ENCODE measurements at regions not wholly inside any gene's neighbourhood (a gene's known extent, or its start where the extent isn't known, plus 50 kb on each side); places are given as distances from the start of the nearest gene placed in this dataset.

- Histone ChIP-seq H3K4me1 (ENCODE audit: control insufficient read depth, insufficient read depth, low read length) (no peaks in the 10 kb centered on the region), H3K9me3 (replicated peaks; ENCODE audit: control insufficient read depth, insufficient read depth, low read length) (no peaks in the 10 kb centered on the region), H3K4me2 (ENCODE audit: control insufficient read depth, insufficient read depth) (no peak overlapping the region), H2AFZ (ENCODE audit: control insufficient read depth, low read depth, low read length) (no peak overlapping the region), H3K36me3 (ENCODE audit: control insufficient read depth in 2 of 2, insufficient read depth in 2 of 2, low read length in 1 of 2) (no peaks in the 10 kb centered on the region), H3K27me3 (replicated peaks in 1 of 2; ENCODE audit: control insufficient read depth in 2 of 2, insufficient read depth in 2 of 2, low read length in 1 of 2) (no peaks in the 10 kb centered on the region), H3K27ac (ENCODE audit: control insufficient read depth, insufficient read depth) (no peak overlapping the region), H3K79me2 (ENCODE audit: control insufficient read depth, insufficient read depth, low read length) (no peaks in the 10 kb centered on the region), H3K9ac (ENCODE audit: control insufficient read depth, insufficient read depth, low read length) (no peak overlapping the region), H4K20me1 (ENCODE audit: control insufficient read depth, insufficient read depth) (no peaks in the 10 kb centered on the region), H3K4me3 (no peak overlapping the region)
- ChIA-PET CTCF (interaction anchor here (0.9 to 2.8 kb wide), 13 partner anchors 9 to 792 kb away, joined by 3 to 13 read pairs (median 3); no protein-coding TSS in a partner anchor), SMC1A (ENCODE audit: uncharacterized antibody, unreplicated experiment) (interaction anchor here (0.8 to 1.7 kb wide), 6 partner anchors 8 to 793 kb away, joined by 3 to 5 read pairs (median 3); partner anchors contain the start of gene GJA1), POLR2A (no interaction called here), RAD21 (ENCODE audit: unreplicated experiment) (interaction anchor here (0.6 to 1.1 kb wide), 4 partner anchors 9 to 532 kb away, joined by 3 to 4 read pairs (median 3); no protein-coding TSS in a partner anchor)
- BruUV-seq (replicated peaks) = no TSS peak
- DNase-seq (ENCODE audit: low read depth, low spot score) (no peak), ATAC-seq (peak; percentile 97), FAIRE-seq (peak; percentile 78)
- 9% methylated on average over 5 of the region's 5 CpGs for WGBS (ENCODE audit: insufficient coverage, insufficient replicate concordance, low lambda C conversion rate, missing lambda C conversion rate)
- TF ChIP-seq HDAC2 (IDR thresholded peaks at IDR 0.05) (no peak), USF1 (IDR thresholded peaks at IDR 0.05; ENCODE audit: borderline replicate concordance, extremely low read length, insufficient read depth, low read depth, low read length) (no peak), ZNF622 (IDR thresholded peaks at IDR 0.05) (no peak), RAD21 (IDR thresholded peaks at IDR 0.05; ENCODE audit: insufficient read depth, low read depth, low read length) (peak; percentile 83), SMC3 (IDR thresholded peaks at IDR 0.05; ENCODE audit: borderline replicate concordance, low read length) (peak; percentile 67; the same call in 1 of the 2 replicates), CBX5 (IDR thresholded peaks at IDR 0.05; ENCODE audit: low read depth) (no peak), SMAD5 (IDR thresholded peaks at IDR 0.05; ENCODE audit: low read depth) (no peak), YY1 (IDR thresholded peaks at IDR 0.05; ENCODE audit: low read depth, low read length) (0 out of 2 replicates have a peak, but pooled peaks have one; percentile 45), CTCF (IDR thresholded peaks at IDR 0.05 in 2 of 3, conservative IDR thresholded peaks at IDR 0.05 in 1 of 3; ENCODE audit: control insufficient read depth in 2 of 3, extremely low read depth in 1 of 3, insufficient read depth in 1 of 3, low read depth in 3 of 3, low read length in 3 of 3) (peak; percentile 71 to 74 (median 73))
- intact Hi-C loops (cut with micrococcal nuclease; ENCODE audit: unreplicated experiment) (loop anchor here (5.0 to 10.0 kb wide), 3 partner anchors 417 to 792 kb away; no protein-coding TSS in a partner anchor), in situ Hi-C loops (cut with MboI) (no loop called here)
These were observed 414.0 kb downstream of the GJA1 start for GRCh38 chr6:121849477-121849876.

All from GM12878 (cell line).